ENCODE measurements at regions not wholly inside any gene's neighbourhood (a gene's known extent, or its start where the extent isn't known, plus 50 kb on each side); places are given as distances from the start of the nearest gene placed in this dataset.

DNA sequence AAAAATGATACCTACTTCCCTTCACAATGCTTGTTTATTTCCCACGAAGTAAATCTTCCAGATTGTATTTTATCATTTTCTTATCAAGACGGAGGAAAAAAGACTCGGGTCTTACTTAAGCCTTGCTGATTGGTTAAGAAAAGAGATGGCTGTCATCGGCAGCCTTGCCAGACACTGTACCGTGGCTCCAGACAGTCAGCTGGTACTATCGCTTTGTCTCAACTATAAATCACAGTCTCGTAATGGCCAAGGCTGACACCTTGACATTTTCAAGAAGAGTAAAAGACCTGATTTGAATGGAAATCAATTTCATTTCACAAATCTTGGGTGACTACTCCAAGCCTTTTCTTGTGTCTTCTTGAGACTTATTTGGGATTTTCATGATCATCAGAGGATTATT, 868.0 kb downstream of the USP25 start:
- DNase-seq, result no peak

GRCh38 chr21:16605597-16605996, 875.8 kb downstream of the USP25 start:
- DNase-seq, result no peak

DNA sequence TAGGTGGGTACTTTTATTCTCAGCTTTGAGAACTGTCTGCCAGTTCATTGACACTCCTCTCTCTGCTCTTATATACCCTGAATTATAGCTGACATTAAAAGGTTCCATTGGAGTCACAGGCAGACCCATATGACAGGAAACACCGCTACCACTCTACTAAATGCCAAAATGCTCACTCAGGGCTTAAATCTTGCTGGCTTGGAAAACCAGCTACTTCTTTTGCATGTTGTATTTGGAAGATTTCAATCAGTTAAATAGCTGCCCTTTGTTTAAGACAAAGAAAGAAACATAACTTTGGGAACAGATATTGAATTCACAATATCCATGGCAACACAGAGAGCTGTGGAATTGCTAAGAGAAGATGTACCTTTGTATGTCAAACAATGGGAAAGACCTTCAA, 876.5 kb downstream of the USP25 start:
- DNase-seq, result no peak

GRCh38 chr21:16608209-16608830, 878.5 kb downstream of the USP25 start:
- no peak for DNase-seq

DNA sequence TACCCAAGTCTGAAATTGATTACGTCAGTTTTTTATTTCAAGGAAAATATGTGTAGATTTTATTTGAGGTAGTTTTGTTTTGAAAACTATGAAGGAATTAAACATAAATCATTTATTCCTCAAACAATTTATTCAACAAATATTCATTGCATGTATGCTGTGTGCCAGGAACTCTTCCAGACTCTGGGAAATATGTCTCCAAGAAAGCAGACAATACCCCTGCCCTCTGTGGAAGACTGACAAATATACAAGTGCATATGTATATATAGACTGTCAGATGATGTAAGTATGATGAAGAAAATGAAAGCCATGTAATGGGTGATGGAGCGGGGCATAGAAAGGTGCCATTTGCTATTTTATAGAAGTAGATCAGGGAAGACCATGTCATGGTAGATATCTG, 889.5 kb downstream of the USP25 start:
- no peak for DNase-seq

DNA sequence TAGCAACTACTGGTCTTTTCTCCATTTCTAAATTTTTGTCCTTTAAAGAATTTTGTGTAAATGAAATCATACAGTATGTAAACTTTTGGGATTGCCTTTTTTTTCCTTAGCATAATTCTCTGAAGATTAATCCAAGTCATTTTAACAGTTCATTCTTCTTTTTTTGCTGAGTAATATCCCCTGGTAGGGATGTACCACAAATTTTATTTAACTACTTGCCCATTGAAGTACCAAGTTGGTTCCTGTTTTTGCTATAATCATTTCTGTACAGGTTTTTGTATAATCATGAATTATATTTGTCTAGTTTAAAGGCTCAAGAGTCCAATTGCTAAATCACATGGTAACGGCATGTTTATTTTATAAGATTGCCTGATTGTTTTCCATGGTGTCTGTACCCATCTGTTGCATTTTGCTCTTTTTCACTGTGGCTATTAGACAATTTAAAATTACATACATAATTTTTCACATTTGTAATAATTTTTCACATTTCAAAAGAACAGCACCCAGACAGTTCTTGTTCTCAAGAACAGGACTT, 891.1 kb downstream of the USP25 start:
- DNase-seq, result no peak

- DNase-seq, result no peak
These were observed 888.2 kb upstream of the CXADR start for GRCh38 chr21:16624479-16625118.

- no peak for DNase-seq
These were observed 887.4 kb upstream of the CXADR start for GRCh38 chr21:16625491-16625890.

DNA sequence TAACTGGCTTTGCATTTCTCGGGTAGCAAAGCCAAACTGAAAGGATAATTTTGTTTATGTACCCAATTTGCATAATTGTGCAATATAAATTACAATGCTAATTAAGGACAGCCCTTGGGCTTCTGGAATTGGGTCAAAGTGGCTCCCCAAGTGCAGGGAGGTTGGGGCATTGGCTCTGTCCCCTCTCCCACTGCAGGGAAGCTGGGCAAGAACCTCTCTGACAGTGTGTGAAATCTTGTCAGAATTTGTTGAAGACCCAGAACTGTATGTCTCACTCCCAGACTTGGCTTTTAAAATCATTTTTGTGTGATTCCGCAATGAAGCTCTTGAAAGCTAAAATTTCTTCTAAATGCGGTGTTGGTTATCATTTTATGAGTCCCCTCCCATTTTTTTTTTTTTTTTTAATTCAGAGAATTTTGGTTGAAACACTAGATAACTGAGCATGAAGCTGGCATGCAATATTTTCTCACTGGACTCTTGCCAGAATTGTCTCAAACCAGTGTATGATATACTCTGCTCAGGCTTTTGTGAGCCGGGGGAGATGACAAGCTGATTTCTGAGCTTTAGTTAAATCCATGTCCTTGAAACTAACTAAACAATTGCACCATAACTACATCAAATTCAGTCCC, 878.9 kb upstream of the CXADR start:
- no peak for DNase-seq

- DNase-seq, result no peak
These were observed 878.3 kb upstream of the CXADR start for GRCh38 chr21:16634515-16634914.

DNA sequence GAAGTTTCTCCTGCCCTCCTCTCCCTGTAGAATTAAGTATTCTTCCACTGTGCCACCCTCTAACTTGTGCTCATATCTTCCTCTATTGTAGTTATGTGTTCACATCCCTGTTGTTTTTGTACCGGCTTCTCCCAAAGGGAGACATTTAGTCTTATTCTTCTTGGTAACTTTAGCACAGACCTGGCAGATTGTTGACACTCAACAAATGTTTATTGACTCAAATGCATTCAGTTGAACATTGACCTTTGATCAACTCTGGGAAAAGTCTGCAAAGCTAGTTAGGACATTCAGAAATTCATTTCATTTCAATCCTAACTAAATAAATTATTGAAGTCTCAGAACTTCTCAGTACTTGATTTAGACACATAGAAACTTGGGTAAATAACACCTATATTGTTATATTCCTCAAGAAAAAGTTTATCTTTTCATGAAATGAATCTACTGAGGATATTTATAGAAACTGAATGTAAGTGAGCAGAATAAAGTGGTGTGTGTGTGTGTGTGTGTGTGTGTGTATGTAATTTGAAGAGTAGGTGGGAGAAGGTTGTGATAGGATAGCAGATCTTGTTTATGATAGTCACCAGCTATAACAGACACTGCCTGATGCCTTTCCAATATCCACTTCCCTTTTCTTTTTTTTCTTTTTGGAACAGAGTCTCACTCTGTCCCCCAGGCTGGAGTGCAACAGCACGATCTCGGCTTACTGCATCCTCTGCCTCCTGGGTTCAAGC, 872.4 kb upstream of the CXADR start:
- DNase-seq, result no peak

DNA sequence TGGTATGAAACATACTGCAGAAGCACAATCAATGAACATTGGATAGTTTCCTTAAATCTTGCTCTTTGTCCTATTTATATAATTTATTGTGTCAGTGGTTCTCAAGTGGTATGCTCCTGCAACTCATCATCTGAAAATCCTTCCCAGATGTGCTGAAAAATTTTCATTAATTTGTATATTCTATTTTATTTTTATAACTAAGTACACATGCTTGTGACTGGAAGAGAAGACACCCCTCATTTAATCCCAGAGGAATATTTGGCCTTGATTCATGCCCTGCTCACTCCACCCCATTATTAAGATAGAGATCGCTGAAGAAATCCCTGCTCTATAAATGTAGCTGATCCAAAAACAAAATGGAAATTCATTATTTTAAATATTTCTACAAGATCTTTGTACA, 870.5 kb upstream of the CXADR start:
- DNase-seq, result no peak

DNA sequence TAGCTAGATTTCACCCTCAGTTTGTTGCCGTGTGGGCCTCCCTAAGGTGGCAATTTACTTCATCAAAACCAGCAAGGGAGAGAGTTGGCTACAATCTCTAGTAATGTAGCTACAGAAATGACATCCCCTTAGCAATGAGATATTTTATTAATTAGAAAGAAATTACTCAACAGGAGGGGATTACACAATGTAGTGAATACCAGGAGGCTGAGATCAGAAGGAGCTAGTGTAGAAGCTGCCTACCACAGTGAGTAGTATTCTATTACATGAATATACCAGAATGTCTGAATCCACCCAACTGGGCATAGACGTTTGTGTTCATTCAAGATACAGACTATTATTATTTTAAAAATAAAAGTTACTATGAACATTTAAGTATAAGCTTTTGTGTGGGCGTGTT, 868.2 kb upstream of the CXADR start:
- DNase-seq, result no peak

DNA sequence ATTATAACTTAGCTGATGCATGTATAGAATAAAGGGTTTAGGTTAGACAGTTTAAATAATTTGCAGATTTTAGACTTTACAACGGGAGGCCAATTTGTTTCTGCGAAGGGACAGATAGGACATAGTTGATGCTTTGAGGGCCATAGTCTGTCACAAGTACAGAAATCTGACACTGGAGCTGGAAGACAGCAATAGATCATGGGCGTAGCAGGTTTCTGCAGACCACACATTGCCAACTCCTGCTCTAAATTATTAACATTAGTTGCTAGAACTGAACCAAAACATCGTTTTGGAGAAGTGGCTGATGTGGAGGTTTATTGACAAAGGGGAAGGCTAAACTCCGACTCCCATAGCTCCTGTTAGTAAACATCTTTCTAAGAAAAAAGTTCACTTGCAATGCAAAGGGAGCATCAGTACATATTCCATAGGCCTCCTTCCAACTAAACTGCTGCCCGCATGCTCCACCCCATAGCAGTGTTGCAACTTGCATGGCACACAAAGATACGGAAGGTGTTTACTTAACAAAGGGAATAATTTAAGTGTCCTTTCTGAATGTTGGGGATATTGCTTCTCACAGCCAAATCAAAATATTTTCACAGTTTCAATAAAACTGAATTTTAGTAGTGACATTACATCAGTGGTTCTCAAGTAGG, 862.0 kb upstream of the CXADR start:
- DNase-seq, result no peak

DNA sequence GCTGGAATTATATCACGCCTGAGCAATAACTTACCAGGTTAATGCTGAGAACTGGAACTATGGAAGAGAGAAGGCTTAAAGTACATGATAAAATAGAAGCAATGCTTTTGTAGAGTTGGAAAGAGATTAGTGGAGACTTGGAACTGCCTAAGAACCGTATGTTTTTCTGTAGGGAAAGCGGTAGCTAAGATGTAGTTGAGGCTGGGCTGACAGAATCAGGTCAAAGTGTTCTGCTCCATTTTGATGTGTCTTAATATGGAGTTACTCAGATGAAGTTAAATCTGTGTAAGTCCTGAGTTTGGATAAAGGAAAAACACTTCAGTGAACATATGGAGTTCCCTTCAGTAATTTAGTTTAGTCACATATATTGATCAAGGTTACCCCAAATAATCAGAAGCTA, 860.9 kb upstream of the CXADR start:
- no peak for DNase-seq

DNA sequence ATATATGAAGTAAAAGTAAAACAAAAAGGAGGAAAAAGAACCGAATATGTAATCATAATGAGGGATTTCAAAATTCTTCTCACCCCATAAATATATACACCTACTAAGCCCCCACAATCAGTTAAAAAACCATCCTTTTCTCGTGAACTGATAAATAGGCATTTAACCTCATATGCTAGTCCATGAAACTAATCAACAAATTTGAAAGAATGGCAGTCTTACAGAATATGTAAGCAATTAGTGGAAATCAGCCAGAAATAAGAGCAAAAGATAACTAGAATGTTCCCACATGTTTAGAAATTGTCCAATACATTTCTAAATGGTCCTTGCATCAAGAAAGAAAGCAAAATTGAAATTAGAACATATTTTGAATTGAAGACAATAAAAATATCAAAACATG, 849.4 kb upstream of the CXADR start:
- DNase-seq, result no peak

- no peak for DNase-seq
These were observed 845.4 kb upstream of the CXADR start for GRCh38 chr21:16667395-16667794.

DNA sequence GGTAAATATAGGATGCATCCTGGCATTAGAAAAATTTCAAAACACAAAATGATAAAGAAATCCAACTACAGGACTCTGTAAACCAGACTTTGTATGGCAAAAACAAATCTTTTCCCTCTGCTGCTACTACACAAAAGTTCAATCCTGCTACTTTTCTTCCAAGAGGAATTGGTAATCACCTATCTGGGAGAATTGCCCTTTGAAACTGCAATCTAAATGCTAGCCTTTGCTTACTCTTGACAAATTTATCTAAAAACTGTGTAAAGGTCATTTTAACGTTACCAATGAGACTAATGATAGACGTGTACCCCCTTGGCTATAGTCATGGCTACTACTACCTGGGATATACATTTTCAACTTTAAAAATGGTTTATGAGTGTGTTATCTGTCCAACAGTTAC, 837.9 kb upstream of the CXADR start:
- DNase-seq, result no peak

DNA sequence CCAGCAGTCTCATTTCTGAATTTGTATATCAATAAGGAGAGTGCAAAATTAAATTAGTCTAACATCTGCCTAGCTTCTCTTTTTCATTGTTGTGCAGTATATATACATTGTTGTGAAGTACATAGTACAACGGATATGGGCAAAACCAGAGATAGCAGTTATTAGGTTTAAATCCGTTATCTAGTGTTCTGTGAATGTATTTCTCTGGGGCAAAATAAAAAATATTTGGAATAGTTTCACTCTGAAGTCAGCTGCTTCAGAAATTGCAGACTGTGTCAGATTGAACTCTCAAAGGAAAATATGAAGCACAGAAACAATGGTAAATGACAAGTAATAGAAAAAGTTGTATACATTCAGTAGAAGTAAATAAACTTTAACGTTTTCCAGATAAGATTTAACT, 836.5 kb upstream of the CXADR start:
- no peak for DNase-seq

GRCh38 chr21:16678429-16679160, 834.2 kb upstream of the CXADR start:
- DNase-seq, result no peak

GRCh38 chr21:16695074-16695473, 817.8 kb upstream of the CXADR start:
- DNase-seq, result no peak

DNA sequence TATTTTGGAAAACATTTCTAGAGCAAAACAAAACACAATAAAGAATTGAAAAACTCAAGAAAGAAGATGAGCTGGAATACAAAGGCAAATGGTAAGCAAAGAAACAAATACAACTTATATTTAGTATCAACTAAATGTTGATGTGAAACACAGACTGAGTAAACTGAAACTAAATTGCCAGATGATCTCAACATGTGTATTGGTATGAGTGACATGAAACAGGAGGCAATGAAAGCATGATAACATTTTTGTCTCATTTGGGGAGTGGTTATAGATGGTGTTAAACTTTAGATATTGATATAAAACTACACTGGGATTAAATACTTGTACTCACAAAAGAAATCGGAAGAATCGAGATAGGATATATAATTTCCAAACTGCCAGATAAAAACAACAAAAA, 805.6 kb upstream of the CXADR start:
- DNase-seq, result no peak
